ENCODE measurements at regions not wholly inside any gene's neighbourhood (a gene's known extent, or its start where the extent isn't known, plus 50 kb on each side); places are given as distances from the start of the nearest gene placed in this dataset.

DNA sequence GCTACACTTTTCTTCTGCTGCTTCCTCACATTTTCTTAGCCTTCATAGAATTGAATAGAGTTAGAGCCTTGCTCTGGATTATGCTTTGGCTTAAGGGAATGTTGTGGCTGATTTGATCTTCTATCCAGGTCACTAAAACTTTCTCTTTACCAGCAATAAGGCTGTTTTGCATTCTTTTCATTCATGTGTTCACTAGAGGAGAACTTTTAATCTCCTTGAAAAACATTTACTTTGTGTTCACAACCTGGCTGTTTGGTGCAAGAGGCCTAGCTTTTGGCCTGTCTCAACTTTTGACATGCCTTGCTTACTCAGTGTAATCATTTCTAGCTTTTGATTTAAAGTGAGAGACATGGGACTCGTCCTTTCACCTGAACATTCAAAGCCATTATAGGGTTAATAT is 87.7 kb upstream of the RAB40AL start:
- TF ChIP-seq, protein P1, sequence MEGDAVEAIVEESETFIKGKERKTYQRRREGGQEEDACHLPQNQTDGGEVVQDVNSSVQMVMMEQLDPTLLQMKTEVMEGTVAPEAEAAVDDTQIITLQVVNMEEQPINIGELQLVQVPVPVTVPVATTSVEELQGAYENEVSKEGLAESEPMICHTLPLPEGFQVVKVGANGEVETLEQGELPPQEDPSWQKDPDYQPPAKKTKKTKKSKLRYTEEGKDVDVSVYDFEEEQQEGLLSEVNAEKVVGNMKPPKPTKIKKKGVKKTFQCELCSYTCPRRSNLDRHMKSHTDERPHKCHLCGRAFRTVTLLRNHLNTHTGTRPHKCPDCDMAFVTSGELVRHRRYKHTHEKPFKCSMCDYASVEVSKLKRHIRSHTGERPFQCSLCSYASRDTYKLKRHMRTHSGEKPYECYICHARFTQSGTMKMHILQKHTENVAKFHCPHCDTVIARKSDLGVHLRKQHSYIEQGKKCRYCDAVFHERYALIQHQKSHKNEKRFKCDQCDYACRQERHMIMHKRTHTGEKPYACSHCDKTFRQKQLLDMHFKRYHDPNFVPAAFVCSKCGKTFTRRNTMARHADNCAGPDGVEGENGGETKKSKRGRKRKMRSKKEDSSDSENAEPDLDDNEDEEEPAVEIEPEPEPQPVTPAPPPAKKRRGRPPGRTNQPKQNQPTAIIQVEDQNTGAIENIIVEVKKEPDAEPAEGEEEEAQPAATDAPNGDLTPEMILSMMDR (IDR thresholded peaks at IDR 0.05): no peak
- TF ChIP-seq POLR2A (IDR thresholded peaks at IDR 0.05) (no peak), EP300 (IDR thresholded peaks at IDR 0.05) (no peak), POLR2AphosphoS5 (IDR thresholded peaks at IDR 0.05) (no peak)

All from suprapubic skin (tissue), 4 donors.